IgD-negative memory B cell (primary cell): ENCODE measurements at regions not wholly inside any gene's neighbourhood (a gene's known extent, or its start where the extent isn't known, plus 50 kb on each side); places are given as distances from the start of the nearest gene placed in this dataset.

ENCODE experiments used
- H3K27ac Mint-ChIP-seq, 3 donors: one replicate each; pipeline ENCODE4 v1.8.0; 2020 to 2022; ENCODE audit warnings: mild to moderate bottlenecking in 3 of 3, mixed read lengths in 3 of 3, moderate library complexity in 1 of 3
- H3K27me3 Mint-ChIP-seq: one replicate; pipeline ENCODE4 v1.8.0; 2021; ENCODE audit warnings: mixed read lengths
- H3K36me3 Mint-ChIP-seq: one replicate; pipeline ENCODE4 v1.8.0; 2020; ENCODE audit warnings: mild to moderate bottlenecking, mixed read lengths
- H3K4me1 Mint-ChIP-seq, 3 donors: one replicate each; pipeline ENCODE4 v1.8.0; 2020 to 2022; ENCODE audit warnings: mixed read lengths in 3 of 3, mild to moderate bottlenecking in 1 of 3
- H3K4me3 Mint-ChIP-seq, 4 donors: one replicate each; pipeline ENCODE4 v1.8.0; 2020 to 2022; ENCODE audit warnings: mild to moderate bottlenecking in 4 of 4, mixed read lengths in 4 of 4, moderate library complexity in 3 of 4
- H3K9me3 Mint-ChIP-seq, 3 donors: one replicate each; pipeline ENCODE4 v1.8.0; 2020 to 2021; ENCODE audit warnings: mixed read lengths in 3 of 3, mild to moderate bottlenecking in 1 of 3

GRCh38 chr10:128846927-128847326 is 620.1 kb upstream of the MGMT start:
- H3K4me1 Mint-ChIP-seq, result peaks cover 0 to 2% (median 0%) of the 10 kb centered on the region in 3 donors
- H3K9me3 Mint-ChIP-seq, result no peaks in the 10 kb centered on the region
- H3K27ac Mint-ChIP-seq, result no peak overlapping the region
- H3K4me3 Mint-ChIP-seq, result no peak overlapping the region
- no peaks in the 10 kb centered on the region for H3K27me3 Mint-ChIP-seq
- H3K36me3 Mint-ChIP-seq, result no peaks in the 10 kb centered on the region

DNA sequence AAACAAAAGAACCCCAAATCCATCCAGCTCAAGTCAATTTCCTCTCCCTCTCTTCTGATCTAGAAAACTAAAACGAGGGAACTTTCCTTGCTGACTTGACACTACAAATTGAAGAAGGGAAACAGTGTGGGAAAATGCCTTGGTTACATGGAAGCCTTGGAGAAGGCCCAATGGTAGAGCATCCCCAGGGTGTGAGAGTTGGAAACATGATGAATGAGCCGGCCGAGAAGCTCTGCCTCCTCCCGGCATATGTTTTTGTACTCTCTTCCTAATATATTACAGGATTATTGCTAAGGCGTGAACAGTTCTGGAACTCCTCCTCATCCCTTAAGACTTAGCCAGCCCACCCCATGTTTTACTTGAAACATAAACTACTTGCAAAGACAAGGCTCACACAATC is 618.2 kb upstream of the MGMT start:
- H3K4me3 Mint-ChIP-seq, result no peak overlapping the region
- no peaks in the 10 kb centered on the region for H3K27me3 Mint-ChIP-seq
- no peaks in the 10 kb centered on the region for H3K36me3 Mint-ChIP-seq
- peaks cover 0 to 2% (median 0%) of the 10 kb centered on the region in 3 donors for H3K4me1 Mint-ChIP-seq
- no peak overlapping the region for H3K27ac Mint-ChIP-seq
- H3K9me3 Mint-ChIP-seq, result peaks cover 0 to 2% (median 0%) of the 10 kb centered on the region in 3 donors

DNA sequence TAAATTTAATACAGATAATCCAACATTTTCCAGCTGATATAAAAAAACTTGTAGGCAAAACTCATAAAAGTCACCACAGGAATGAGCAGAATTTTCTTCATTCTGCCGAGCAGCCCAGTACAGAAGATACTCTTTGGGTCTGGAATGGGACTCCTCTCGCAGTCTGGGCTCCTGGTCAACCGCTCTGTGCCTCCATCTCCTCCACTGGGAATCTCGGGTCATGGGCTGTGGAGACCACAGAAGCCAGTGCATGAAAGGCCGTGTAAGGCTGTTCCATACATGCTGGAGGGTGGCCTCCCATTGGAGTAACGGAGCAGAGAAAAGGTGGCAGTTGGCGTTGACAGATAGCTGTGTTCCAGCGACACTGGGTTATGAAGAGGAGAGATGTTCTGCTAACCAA is 616.4 kb upstream of the MGMT start:
- H3K9me3 Mint-ChIP-seq, result peaks cover 0 to 2% (median 0%) of the 10 kb centered on the region in 3 donors
- H3K4me1 Mint-ChIP-seq, result peaks cover 0 to 2% (median 0%) of the 10 kb centered on the region in 3 donors
- H3K27ac Mint-ChIP-seq, result no peak overlapping the region
- peak overlapping the region in 1 of 4 donors; percentile 0 for H3K4me3 Mint-ChIP-seq
- H3K27me3 Mint-ChIP-seq, result no peaks in the 10 kb centered on the region
- H3K36me3 Mint-ChIP-seq, result no peaks in the 10 kb centered on the region

- H3K36me3 Mint-ChIP-seq, result no peaks in the 10 kb centered on the region
- H3K9me3 Mint-ChIP-seq, result peaks cover 0 to 2% (median 0%) of the 10 kb centered on the region in 3 donors
- H3K4me3 Mint-ChIP-seq, result no peak overlapping the region
- H3K27ac Mint-ChIP-seq, result no peak overlapping the region
- H3K4me1 Mint-ChIP-seq, result peaks cover 0 to 2% (median 0%) of the 10 kb centered on the region in 3 donors
- no peaks in the 10 kb centered on the region for H3K27me3 Mint-ChIP-seq
Observed at GRCh38 chr10:128851281-128851680, 615.8 kb upstream of the MGMT start.

DNA sequence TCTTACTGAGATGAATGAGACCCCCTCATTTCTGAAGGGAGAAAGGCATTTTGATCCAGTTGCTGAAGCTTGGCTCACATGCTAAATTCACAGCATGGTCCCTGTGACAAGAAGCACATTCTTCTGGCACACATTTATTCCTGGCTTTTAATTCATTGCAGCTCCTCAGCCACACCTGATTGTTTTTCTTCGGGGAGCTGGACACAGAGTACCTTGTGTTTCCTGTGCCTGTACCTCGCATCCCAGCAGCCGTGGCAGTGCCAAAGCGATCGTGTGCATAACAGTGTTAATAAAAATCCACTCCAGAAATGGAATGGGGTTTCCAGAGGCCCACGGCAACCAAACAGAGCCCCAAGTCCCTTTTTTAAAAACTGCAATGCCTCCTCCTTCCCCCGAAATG is 615.3 kb upstream of the MGMT start:
- no peak overlapping the region for H3K27ac Mint-ChIP-seq
- H3K4me3 Mint-ChIP-seq, result no peak overlapping the region
- peaks cover 0 to 2% (median 0%) of the 10 kb centered on the region in 3 donors for H3K9me3 Mint-ChIP-seq
- H3K27me3 Mint-ChIP-seq, result no peaks in the 10 kb centered on the region
- no peaks in the 10 kb centered on the region for H3K36me3 Mint-ChIP-seq
- H3K4me1 Mint-ChIP-seq, result peaks cover 0 to 2% (median 0%) of the 10 kb centered on the region in 3 donors

- peaks cover 0 to 2% (median 0%) of the 10 kb centered on the region in 3 donors for H3K4me1 Mint-ChIP-seq
- H3K9me3 Mint-ChIP-seq, result peaks cover 0 to 2% (median 0%) of the 10 kb centered on the region in 3 donors
- H3K27me3 Mint-ChIP-seq, result no peaks in the 10 kb centered on the region
- H3K27ac Mint-ChIP-seq, result no peak overlapping the region
- no peaks in the 10 kb centered on the region for H3K36me3 Mint-ChIP-seq
- no peak overlapping the region for H3K4me3 Mint-ChIP-seq
Observed at GRCh38 chr10:128852449-128852848, 614.6 kb upstream of the MGMT start.

- Mint-ChIP-seq H3K4me1 (peaks cover 0 to 2% (median 0%) of the 10 kb centered on the region in 3 donors), H3K27me3 (no peaks in the 10 kb centered on the region), H3K36me3 (no peaks in the 10 kb centered on the region), H3K27ac (no peak overlapping the region), H3K9me3 (peaks cover 0 to 4% (median 0%) of the 10 kb centered on the region in 3 donors), H3K4me3 (no peak overlapping the region)
Observed at GRCh38 chr10:128852902-128853301, 614.1 kb upstream of the MGMT start.

DNA sequence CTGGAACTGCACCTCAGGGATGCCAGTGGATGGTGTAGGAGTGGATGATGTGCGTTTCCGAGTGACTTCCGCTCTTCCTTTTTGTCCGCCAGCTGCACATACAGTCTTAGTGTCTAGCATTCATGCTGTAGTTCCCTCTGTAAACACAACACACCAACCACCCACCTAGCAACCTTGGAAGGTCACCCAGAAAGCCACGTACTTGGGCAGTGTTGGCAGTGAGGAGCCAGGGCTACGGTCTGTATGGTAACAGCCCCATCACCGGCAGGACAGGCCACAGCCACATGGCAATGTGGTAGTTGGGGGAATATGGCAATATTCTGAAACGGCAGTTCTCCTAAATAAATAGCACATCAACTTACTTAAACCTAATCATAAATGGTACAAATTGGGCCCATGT is 613.5 kb upstream of the MGMT start:
- H3K4me3 Mint-ChIP-seq, result no peak overlapping the region
- H3K27ac Mint-ChIP-seq, result no peak overlapping the region
- peaks cover 0 to 4% (median 0%) of the 10 kb centered on the region in 3 donors for H3K9me3 Mint-ChIP-seq
- no peaks in the 10 kb centered on the region for H3K27me3 Mint-ChIP-seq
- peaks cover 0 to 2% (median 0%) of the 10 kb centered on the region in 3 donors for H3K4me1 Mint-ChIP-seq
- no peaks in the 10 kb centered on the region for H3K36me3 Mint-ChIP-seq

DNA sequence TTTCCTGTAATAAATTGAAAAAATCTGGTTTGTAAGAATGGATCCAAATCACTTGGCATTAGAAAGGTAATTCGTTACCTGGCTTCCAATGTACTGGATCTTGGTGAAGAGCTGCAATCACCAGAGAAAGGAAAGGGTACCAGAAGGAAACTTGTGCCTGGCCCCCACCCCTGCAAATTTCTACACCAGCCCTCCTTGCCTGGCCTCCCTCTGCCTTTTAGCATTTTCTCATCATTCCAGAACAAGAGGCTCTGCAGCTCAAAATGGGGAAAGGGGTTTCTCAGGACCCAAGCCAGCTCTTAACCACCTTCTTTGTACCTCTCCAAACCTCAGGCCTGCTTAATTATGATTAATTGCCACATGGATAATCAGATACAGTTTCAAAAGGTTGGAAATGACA is 612.8 kb upstream of the MGMT start:
- H3K27ac Mint-ChIP-seq, result no peak overlapping the region
- H3K9me3 Mint-ChIP-seq, result peaks cover 0 to 4% (median 0%) of the 10 kb centered on the region in 3 donors
- H3K27me3 Mint-ChIP-seq, result no peaks in the 10 kb centered on the region
- peaks cover 0 to 2% (median 0%) of the 10 kb centered on the region in 3 donors for H3K4me1 Mint-ChIP-seq
- H3K36me3 Mint-ChIP-seq, result no peaks in the 10 kb centered on the region
- no peak overlapping the region for H3K4me3 Mint-ChIP-seq

DNA sequence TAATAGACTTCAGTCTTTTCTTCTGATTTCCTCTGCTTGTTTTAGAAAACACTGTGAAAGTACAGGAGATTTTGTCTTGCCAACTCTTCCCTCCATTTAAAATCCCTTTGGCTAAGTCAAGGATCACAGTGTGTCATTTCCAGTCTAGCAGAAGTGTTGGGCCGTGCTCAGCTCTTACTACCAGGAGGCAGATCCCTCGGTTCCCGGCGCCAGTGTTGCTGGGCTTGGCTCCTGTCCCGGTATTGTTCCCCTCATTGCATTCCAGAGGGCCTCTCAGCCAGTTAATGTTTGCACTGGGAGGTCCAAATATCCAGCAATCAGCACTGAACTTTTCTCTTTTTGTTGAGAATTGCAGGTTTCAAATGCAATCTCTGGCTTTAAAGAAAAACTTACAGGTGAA is 612.1 kb upstream of the MGMT start:
- Mint-ChIP-seq H3K27me3 (no peaks in the 10 kb centered on the region), H3K4me1 (peaks cover 0 to 2% (median 0%) of the 10 kb centered on the region in 3 donors), H3K9me3 (peaks cover 0 to 4% (median 0%) of the 10 kb centered on the region in 3 donors), H3K4me3 (no peak overlapping the region), H3K27ac (no peak overlapping the region), H3K36me3 (no peaks in the 10 kb centered on the region)

GRCh38 chr10:128855618-128856428 is 611.2 kb upstream of the MGMT start:
- peaks cover 0 to 1% (median 0%) of the 10 kb centered on the region in 3 donors for H3K4me1 Mint-ChIP-seq
- H3K27ac Mint-ChIP-seq, result no peak overlapping the region
- H3K36me3 Mint-ChIP-seq, result no peaks in the 10 kb centered on the region
- H3K4me3 Mint-ChIP-seq, result no peak overlapping the region
- no peaks in the 10 kb centered on the region for H3K27me3 Mint-ChIP-seq
- peaks cover 0 to 4% (median 0%) of the 10 kb centered on the region in 3 donors for H3K9me3 Mint-ChIP-seq

GRCh38 chr10:128859738-128860386 is 607.2 kb upstream of the MGMT start:
- Mint-ChIP-seq H3K27me3 (no peaks in the 10 kb centered on the region), H3K27ac (no peak overlapping the region), H3K36me3 (no peaks in the 10 kb centered on the region), H3K4me1 (peaks cover 0 to 1% (median 0%) of the 10 kb centered on the region in 3 donors), H3K4me3 (no peak overlapping the region), H3K9me3 (peaks cover 0 to 4% (median 0%) of the 10 kb centered on the region in 3 donors)

DNA sequence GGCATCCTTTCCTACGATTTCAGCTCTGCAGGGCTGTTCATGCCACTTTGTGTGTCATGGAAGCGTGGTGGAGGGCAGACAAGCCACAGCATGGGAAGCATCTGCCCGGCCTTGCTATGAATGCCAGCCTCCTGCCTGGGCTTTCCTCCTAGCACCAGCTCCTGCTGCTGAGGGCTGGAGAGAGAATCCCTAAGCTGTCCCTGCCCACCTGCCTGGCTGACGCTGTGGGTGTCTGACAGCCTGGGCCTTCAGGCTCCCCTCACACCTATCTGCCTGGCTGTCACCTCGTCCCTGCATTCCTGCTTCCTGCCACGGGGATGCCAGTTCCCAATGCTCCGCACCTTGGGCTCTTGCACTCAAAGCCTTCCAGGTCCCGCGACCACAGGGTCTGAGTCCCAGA is 606.5 kb upstream of the MGMT start:
- Mint-ChIP-seq H3K36me3 (no peaks in the 10 kb centered on the region), H3K27me3 (no peaks in the 10 kb centered on the region), H3K27ac (no peak overlapping the region)

GRCh38 chr10:128861018-128861901 is 605.8 kb upstream of the MGMT start:
- Mint-ChIP-seq H3K36me3 (no peaks in the 10 kb centered on the region), H3K4me1 (peaks cover 0 to 1% (median 0%) of the 10 kb centered on the region in 3 donors), H3K9me3 (peaks cover 0 to 4% (median 0%) of the 10 kb centered on the region in 3 donors), H3K27me3 (no peaks in the 10 kb centered on the region), H3K27ac (no peak overlapping the region), H3K4me3 (no peak overlapping the region)

More for the DNA sequence above, 606.5 kb upstream of the MGMT start:
- Mint-ChIP-seq H3K4me3 (no peak overlapping the region), H3K9me3 (peaks cover 0 to 4% (median 0%) of the 10 kb centered on the region in 3 donors), H3K4me1 (peaks cover 0 to 1% (median 0%) of the 10 kb centered on the region in 3 donors)
